GM12873 (cell line): ENCODE measurements at regions not wholly inside any gene's neighbourhood (a gene's known extent, or its start where the extent isn't known, plus 50 kb on each side); places are given as distances from the start of the nearest gene placed in this dataset.

ENCODE experiments used
- TF ChIP-seq, protein P1 (sequence below): IDR thresholded peaks from 2 replicates; pipeline ENCODE4 v1.5.1; 2012; ENCODE audit warnings: low read depth, mild to moderate bottlenecking, moderate library complexity, low read length, control low read depth; ENCODE audit not compliant: insufficient read depth; ENCODE audit errors: missing control alignments

DNA sequence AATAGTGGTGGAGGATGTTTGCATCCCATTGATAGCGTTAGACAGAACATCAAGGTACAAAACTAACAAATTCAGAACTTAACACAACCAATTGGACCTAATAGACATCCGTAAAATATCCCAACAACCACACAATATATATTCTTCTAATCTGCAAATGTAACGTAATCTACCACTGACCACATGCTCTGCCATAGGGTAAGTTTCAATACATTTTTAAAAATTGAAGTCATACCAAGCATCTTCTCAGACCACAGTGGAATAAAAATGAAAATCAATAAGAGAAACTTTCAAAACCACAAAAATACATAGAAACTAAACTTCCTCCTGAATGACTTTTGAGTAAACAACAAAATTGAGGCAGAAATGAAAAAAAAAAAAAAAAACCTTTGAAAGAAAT, 1087.5 kb downstream of the KCNT2 start:
- TF ChIP-seq, protein P1, sequence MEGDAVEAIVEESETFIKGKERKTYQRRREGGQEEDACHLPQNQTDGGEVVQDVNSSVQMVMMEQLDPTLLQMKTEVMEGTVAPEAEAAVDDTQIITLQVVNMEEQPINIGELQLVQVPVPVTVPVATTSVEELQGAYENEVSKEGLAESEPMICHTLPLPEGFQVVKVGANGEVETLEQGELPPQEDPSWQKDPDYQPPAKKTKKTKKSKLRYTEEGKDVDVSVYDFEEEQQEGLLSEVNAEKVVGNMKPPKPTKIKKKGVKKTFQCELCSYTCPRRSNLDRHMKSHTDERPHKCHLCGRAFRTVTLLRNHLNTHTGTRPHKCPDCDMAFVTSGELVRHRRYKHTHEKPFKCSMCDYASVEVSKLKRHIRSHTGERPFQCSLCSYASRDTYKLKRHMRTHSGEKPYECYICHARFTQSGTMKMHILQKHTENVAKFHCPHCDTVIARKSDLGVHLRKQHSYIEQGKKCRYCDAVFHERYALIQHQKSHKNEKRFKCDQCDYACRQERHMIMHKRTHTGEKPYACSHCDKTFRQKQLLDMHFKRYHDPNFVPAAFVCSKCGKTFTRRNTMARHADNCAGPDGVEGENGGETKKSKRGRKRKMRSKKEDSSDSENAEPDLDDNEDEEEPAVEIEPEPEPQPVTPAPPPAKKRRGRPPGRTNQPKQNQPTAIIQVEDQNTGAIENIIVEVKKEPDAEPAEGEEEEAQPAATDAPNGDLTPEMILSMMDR = no peak

DNA sequence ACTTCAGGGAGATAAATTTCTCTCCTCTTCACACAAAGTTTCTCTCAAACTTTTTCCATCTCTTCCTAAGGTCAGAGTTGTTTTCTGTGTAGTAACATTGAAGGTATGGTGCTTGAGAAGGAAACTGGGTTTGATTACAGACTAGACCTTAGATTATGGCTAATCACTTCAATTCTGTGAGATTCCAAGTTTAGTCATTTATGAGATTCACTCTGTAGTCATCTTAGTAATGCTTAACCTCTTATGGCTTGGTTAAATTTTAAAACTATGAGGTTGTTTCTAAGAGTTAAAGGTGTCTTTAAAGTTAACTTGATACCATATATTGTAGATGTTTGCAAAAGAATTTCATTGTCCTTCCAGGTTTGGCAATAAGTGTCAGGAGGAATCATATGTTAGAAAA, 1092.2 kb downstream of the KCNT2 start:
- TF ChIP-seq, protein P1 = no peak

DNA sequence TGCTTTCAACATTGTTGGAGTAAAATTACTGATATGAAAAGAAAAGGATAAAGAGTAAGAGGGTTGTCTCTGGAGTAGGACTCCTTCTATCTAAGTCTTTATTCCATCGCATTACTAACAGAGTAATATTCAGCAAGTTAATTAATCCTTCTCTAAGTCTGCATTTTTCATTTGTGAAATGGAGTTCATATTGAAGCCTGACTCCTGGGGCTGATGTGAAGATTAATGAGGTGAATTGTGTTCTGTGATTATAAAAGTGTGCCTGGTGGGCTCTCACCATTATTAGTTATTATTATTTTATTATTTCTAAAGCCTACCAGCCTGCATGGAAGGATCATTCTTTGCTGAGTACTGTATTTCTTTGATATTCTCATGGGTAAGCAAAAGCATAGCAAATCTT, 1096.7 kb downstream of the KCNT2 start:
- TF ChIP-seq, protein P1 = no peak

DNA sequence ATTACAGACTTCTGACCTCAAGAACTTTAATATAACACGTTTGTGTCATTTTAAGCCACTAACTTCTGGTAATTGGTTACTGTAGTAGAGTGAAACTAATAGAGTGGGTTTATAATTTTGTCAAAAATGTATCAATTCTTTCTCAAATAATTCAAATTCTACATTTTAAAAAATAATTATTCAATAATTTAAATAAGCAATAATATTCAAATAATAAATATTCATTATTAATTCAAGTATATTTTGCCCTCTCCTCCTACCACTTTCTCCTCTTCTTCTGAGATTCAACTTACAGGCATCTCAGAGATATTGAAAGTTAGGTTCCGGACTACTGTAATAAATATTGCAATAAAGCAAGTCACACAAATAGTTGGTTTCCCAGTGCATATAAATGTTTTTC, 1107.1 kb downstream of the KCNT2 start:
- TF ChIP-seq, protein P1 = no peak

DNA sequence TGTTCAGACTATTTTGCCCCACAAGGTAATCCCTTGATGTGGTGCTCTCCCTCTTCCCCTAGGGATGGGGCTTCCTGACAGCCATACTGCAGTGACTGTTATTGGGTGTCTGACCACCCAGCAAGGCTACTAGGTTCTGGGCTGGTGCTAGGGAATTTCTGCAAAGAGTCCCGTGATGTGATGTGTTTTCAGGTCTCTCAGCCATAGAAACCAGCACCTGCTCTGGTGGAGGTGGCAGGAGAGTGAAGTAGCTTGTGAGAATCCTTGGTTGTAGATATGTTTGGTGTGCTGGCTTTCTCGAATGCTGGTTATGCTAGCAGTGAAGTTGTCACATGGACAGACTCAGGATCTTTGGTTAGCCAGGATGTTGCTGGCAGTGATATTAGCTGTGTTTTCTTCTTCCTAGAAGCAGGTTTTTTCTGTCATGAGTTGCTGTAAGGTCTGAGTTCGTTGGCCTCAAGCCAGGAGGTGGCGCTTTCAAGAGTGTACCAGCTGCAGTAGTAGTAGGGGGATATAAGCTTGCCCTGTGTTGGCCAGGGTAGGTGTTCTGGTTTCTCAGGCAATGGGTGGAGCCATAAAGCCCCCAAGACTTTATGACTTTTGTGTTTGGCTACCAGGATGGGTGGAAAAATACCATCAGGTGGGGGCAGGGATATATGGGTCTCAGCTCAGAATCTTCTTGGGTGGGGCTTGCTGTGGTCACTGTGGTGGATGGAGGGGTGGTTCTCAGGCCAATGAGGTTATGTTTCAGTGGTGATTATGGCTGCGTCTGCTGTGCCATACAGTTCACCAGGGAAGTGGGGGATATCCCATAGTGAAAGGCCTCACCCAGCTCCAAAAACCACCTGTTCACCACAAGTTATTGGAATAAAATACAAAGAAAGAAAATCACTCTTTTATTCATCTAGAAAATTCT, 1112.3 kb downstream of the KCNT2 start:
- TF ChIP-seq, protein P1 = no peak

DNA sequence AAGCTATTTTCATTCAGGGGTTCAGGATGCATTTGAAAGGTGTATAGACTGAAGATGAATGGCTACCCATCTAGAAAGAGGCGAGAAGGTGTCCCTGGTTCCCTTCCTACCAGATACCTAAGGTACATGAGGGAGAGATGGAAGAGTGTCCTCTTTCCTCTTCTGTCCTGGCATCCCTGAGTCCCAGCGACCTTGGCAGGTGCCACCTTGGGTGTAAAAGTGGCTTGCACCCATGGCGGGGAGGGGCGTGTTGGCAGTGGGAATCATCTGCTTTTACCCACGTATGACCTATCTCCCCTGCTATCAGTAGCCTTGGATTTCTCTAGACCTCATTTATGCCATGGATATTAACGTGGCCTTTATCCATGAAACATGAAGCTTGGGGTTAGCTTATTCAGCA, 1126.1 kb downstream of the KCNT2 start:
- TF ChIP-seq, protein P1 = no peak

DNA sequence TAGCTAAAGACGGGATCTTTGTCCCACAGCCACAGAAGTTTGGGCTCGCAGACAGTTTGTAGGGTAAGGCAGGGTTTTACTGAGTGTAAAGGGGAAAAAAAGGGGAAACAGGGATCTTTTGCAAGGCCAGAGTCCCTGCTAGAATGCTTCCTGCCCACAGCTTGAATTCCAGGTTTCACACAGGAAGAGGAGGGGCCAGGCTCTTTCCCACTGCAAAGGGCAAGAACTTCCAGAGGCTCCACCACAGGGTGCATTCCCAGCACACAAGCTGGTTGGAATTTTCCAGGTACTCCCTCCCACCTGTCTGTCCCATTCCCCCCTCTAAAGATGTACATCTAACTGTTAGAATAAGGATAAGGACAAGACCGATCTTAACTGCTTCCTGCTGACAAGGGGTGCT, 1126.9 kb downstream of the KCNT2 start:
- TF ChIP-seq, protein P1 = no peak
